Hepatocyte (in vitro differentiated cells): ENCODE measurements at regions not wholly inside any gene's neighbourhood (a gene's known extent, or its start where the extent isn't known, plus 50 kb on each side); places are given as distances from the start of the nearest gene placed in this dataset.

Experiments
- EZH2 ChIP-seq: fragments of 200-600 bp; sonication (generic); IDR thresholded peaks from 2 replicates; pipeline ENCODE4 v1.6.1; 2016; ENCODE audit warnings: antibody characterized with exemption, mild to moderate bottlenecking, borderline replicate concordance
- EZH2phosphoT487 ChIP-seq: fragments of 200-600 bp; sonication (generic); IDR thresholded peaks from one replicate; pipeline ENCODE4 v1.6.1; 2018; ENCODE audit warnings: antibody characterized with exemption, mild to moderate bottlenecking, low read depth, moderate library complexity; ENCODE audit not compliant: unreplicated experiment, severe bottlenecking
- TF ChIP-seq, protein P1 (sequence below): fragments of 200-600 bp; sonication (generic); IDR thresholded peaks from 2 replicates; pipeline ENCODE4 v1.5.1; 2016; ENCODE audit warnings: antibody characterized with exemption, mild to moderate bottlenecking; ENCODE audit not compliant: poor library complexity

DNA sequence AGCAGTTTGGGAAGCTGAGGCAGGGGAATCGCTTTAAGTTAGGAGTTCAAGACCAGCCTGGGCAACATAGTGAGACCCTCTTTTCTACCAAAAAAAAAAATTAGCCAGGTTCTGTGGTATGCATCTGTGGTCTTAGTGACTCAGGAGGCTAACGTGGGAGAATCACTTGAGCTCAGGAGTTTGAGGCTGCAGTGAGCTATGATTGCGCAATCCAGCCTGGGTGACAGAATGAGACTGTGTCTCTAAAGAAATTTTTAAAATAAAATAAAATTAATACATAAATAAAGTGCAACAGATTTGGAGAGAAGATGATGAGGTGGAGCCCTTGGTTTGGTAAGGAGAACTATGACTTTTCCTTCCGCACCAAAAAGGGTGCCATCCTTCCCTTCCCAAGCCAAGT is 436.9 kb downstream of the NLGN4X start:
- TF ChIP-seq, protein P1, sequence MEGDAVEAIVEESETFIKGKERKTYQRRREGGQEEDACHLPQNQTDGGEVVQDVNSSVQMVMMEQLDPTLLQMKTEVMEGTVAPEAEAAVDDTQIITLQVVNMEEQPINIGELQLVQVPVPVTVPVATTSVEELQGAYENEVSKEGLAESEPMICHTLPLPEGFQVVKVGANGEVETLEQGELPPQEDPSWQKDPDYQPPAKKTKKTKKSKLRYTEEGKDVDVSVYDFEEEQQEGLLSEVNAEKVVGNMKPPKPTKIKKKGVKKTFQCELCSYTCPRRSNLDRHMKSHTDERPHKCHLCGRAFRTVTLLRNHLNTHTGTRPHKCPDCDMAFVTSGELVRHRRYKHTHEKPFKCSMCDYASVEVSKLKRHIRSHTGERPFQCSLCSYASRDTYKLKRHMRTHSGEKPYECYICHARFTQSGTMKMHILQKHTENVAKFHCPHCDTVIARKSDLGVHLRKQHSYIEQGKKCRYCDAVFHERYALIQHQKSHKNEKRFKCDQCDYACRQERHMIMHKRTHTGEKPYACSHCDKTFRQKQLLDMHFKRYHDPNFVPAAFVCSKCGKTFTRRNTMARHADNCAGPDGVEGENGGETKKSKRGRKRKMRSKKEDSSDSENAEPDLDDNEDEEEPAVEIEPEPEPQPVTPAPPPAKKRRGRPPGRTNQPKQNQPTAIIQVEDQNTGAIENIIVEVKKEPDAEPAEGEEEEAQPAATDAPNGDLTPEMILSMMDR, result no peak
- no peak for TF ChIP-seq EZH2phosphoT487
- no peak for TF ChIP-seq EZH2
